H9 (cell line): ENCODE measurements at regions not wholly inside any gene's neighbourhood (a gene's known extent, or its start where the extent isn't known, plus 50 kb on each side); places are given as distances from the start of the nearest gene placed in this dataset.

Experiments
- DNase-seq: peaks from one replicate; pipeline ENCODE4 v3.0.0-alpha.2; 2017
- H2AFZ ChIP-seq: one replicate; pipeline ENCODE4 v1.6.1; 2013; ENCODE audit warnings: mild to moderate bottlenecking, low read length, control low read depth, moderate library complexity
- H2AK5ac ChIP-seq: 2 replicates; pipeline ENCODE4 v1.6.1; 2013; ENCODE audit warnings: low read length, control low read depth, mixed read lengths; ENCODE audit not compliant: insufficient read length
- H2BK120ac ChIP-seq: one replicate; pipeline ENCODE4 v1.6.1; 2013; ENCODE audit warnings: low read depth, mild to moderate bottlenecking, low read length, control low read depth, inconsistent platforms; ENCODE audit not compliant: poor library complexity, severe bottlenecking
- H2BK12ac ChIP-seq: 2 replicates; pipeline ENCODE4 v1.6.1; 2013; ENCODE audit warnings: low read length, control low read depth, mixed read lengths, low read depth; ENCODE audit not compliant: insufficient read length
- H2BK15ac ChIP-seq: 2 replicates; pipeline ENCODE4 v1.6.1; 2013; ENCODE audit warnings: low read depth, low read length, control low read depth
- H2BK20ac ChIP-seq: one replicate; pipeline ENCODE4 v1.6.1; 2013; ENCODE audit warnings: low read depth, mild to moderate bottlenecking, low read length, control low read depth, inconsistent platforms; ENCODE audit not compliant: poor library complexity, severe bottlenecking
- H2BK5ac ChIP-seq: 2 replicates; pipeline ENCODE4 v1.6.1; 2013; ENCODE audit warnings: low read length, control low read depth, mixed read lengths; ENCODE audit not compliant: insufficient read length
- H3K14ac ChIP-seq: 2 replicates; pipeline ENCODE4 v1.6.1; 2013; ENCODE audit warnings: low read length, control low read depth; ENCODE audit not compliant: insufficient read depth
- H3K18ac ChIP-seq: 2 replicates; pipeline ENCODE4 v1.6.1; 2013; ENCODE audit warnings: low read depth, mild to moderate bottlenecking, mixed read lengths, low read length, control low read depth; ENCODE audit not compliant: insufficient read length
- H3K23ac ChIP-seq: 2 replicates; pipeline ENCODE4 v1.6.1; 2013; ENCODE audit warnings: low read length, control low read depth, mixed read lengths, low read depth; ENCODE audit not compliant: insufficient read length
- H3K23me2 ChIP-seq: 2 replicates; pipeline ENCODE4 v1.6.1; 2013; ENCODE audit warnings: low read depth, mild to moderate bottlenecking, mixed read lengths, low read length, control low read depth; ENCODE audit not compliant: insufficient read length, poor library complexity, severe bottlenecking
- H3K27ac ChIP-seq: 2 replicates; pipeline ENCODE4 v1.5.1; 2013; ENCODE audit warnings: low read length, control low read depth, mixed read lengths, low read depth; ENCODE audit not compliant: insufficient read length
- H3K27me3 ChIP-seq: 2 replicates; pipeline ENCODE4 v1.6.1; 2013; ENCODE audit warnings: low read length, control low read depth, inconsistent platforms; ENCODE audit not compliant: insufficient read depth
- H3K4ac ChIP-seq: 2 replicates; pipeline ENCODE4 v1.6.1; 2013; ENCODE audit warnings: low read depth, mild to moderate bottlenecking, control low read depth, inconsistent platforms, low read length, moderate library complexity
- H3K4me1 ChIP-seq: 2 replicates; pipeline ENCODE4 v1.6.1; 2013; ENCODE audit warnings: low read length, control low read depth, inconsistent platforms; ENCODE audit not compliant: insufficient read depth
- H3K4me2 ChIP-seq: 2 replicates; pipeline ENCODE4 v1.6.1; 2013; ENCODE audit warnings: low read length, control low read depth, mixed read lengths; ENCODE audit not compliant: insufficient read length, insufficient read depth
- H3K56ac ChIP-seq: 2 replicates; pipeline ENCODE4 v1.6.1; 2013; ENCODE audit warnings: low read depth, mild to moderate bottlenecking, mixed read lengths, low read length, control low read depth; ENCODE audit not compliant: insufficient read length
- H3K79me1 ChIP-seq: 2 replicates; pipeline ENCODE4 v1.6.1; 2013; ENCODE audit warnings: low read depth, mild to moderate bottlenecking, moderate library complexity, low read length, control low read depth, inconsistent platforms; ENCODE audit not compliant: insufficient read depth, poor library complexity, severe bottlenecking
- H3K79me2 ChIP-seq: 2 replicates; pipeline ENCODE4 v1.6.1; 2013; ENCODE audit warnings: low read length, control low read depth, inconsistent platforms; ENCODE audit not compliant: insufficient read depth
- H3K9ac ChIP-seq: 2 replicates; pipeline ENCODE4 v1.6.1; 2013; ENCODE audit warnings: low read length, control low read depth, mixed read lengths; ENCODE audit not compliant: insufficient read length; ENCODE audit errors: extremely low read depth
- H3K9me3 ChIP-seq: one replicate; pipeline ENCODE4 v1.6.1; 2013; ENCODE audit warnings: low read depth, low read length, inconsistent platforms; ENCODE audit not compliant: control insufficient read depth
- H3T11ph ChIP-seq: one replicate; pipeline ENCODE4 v1.6.1; 2013; ENCODE audit warnings: mild to moderate bottlenecking, low read length, control low read depth, inconsistent platforms
- H4K20me1 ChIP-seq: one replicate; pipeline ENCODE4 v1.6.1; 2013; ENCODE audit not compliant: control insufficient read depth, insufficient read length, insufficient read depth
- H4K5ac ChIP-seq: 2 replicates; pipeline ENCODE4 v1.6.1; 2013; ENCODE audit warnings: low read depth, mild to moderate bottlenecking, mixed read lengths, low read length, control low read depth; ENCODE audit not compliant: insufficient read length
- H4K8ac ChIP-seq: replicated peaks from 2 replicates; pipeline ENCODE4 v1.6.1; 2013; ENCODE audit warnings: low read length, control low read depth, mixed read lengths, low read depth; ENCODE audit not compliant: insufficient read length
- H4K91ac ChIP-seq: 2 replicates; pipeline ENCODE4 v1.6.1; 2013; ENCODE audit warnings: low read depth, mild to moderate bottlenecking, moderate library complexity, mixed read lengths, low read length, control low read depth; ENCODE audit not compliant: insufficient read length
- H3K27ac Mint-ChIP-seq, 3 experiments: 2 replicates in 2 of 3; 3 replicates in 1 of 3; pipeline ENCODE4 v1.8.0; 2020 to 2021; ENCODE audit warnings: mixed read lengths in 3 of 3, mild to moderate bottlenecking in 1 of 3, moderate library complexity in 1 of 3
- H3K27me3 Mint-ChIP-seq: 2 replicates; pipeline ENCODE4 v1.8.0; 2021; ENCODE audit warnings: low read depth, mild to moderate bottlenecking, moderate library complexity, mixed read lengths
- H3K36me3 Mint-ChIP-seq, 3 experiments: 2 replicates in 2 of 3; 3 replicates in 1 of 3; pipeline ENCODE4 v1.8.0; 2020 to 2021; ENCODE audit warnings: low read depth in 3 of 3, mixed read lengths in 3 of 3; ENCODE audit not compliant: insufficient read depth in 1 of 3
- H3K4me1 Mint-ChIP-seq, 2 experiments: 2 replicates each; pipeline ENCODE4 v1.8.0; 2020; ENCODE audit warnings: mixed read lengths in 2 of 2
- H3K4me3 Mint-ChIP-seq, 2 experiments: 2 replicates in 1 of 2; 3 replicates in 1 of 2; pipeline ENCODE4 v1.8.0; 2020 to 2021; ENCODE audit warnings: mild to moderate bottlenecking in 2 of 2, mixed read lengths in 2 of 2, moderate library complexity in 1 of 2
- H3K9me3 Mint-ChIP-seq, 2 experiments: 2 replicates in 1 of 2; 3 replicates in 1 of 2; pipeline ENCODE4 v1.8.0; 2020; ENCODE audit warnings: mild to moderate bottlenecking in 2 of 2, mixed read lengths in 2 of 2, moderate library complexity in 1 of 2
- WGBS: extraction: QIAGEN DNeasy Blood & Tissue Kit; methylation state at CpG from one replicate; pipeline ENCODE4 v1.1.7; 2013; ENCODE audit warnings: missing lambda C conversion rate, low lambda C conversion rate, mixed read lengths; ENCODE audit not compliant: insufficient read length; ENCODE audit errors: extremely low coverage; 5-methylcytosine and 5-hydroxymethylcytosine counted together
- TF ChIP-seq, protein P1 (sequence below): fragments of 200-600 bp; sonication (generic); conservative IDR thresholded peaks from 3 replicates; pipeline ENCODE4 v1.8.0; 2021; ENCODE audit warnings: antibody characterized with exemption, mild to moderate bottlenecking

DNA sequence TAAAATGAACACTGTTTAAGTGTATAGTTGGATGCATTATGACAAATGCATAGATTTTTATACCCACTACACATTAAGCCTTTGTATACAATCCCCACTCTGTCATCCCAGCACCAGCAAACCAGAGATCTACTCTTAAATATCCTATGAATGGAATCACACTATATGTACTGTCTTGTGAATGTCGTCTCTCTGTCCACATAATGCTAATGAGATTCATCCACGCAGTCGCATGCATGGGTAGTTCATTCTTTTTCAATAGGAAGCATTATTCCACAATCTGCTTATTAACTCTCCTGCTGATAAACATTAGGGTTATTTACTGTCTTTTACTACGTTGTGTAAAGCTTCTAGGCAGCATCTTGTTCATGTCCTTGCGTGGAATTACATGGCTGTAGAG lies 892.3 kb downstream of the LTN1 start:
- WGBS, result no CpG with 5 or more reads among the region's 5 CpGs
- Histone ChIP-seq H3K27me3 (no peaks in the 10 kb centered on the region), H3K23me2 (no peaks in the 10 kb centered on the region), H3K27ac (no peak overlapping the region), H4K91ac (no peak overlapping the region), H2BK15ac (no peak overlapping the region), H3K9ac (no peak overlapping the region), H3K18ac (no peak overlapping the region), H4K20me1 (no peaks in the 10 kb centered on the region), H2BK12ac (no peak overlapping the region), H4K8ac (no peak overlapping the region), H3T11ph (no peak overlapping the region), H2BK20ac (no peak overlapping the region), H3K79me2 (no peaks in the 10 kb centered on the region), H3K56ac (no peak overlapping the region), H2BK120ac (no peak overlapping the region), H3K4me2 (no peak overlapping the region), H4K5ac (no peak overlapping the region), H3K14ac (no peak overlapping the region), H3K79me1 (no peaks in the 10 kb centered on the region), H3K23ac (no peak overlapping the region), H2BK5ac (no peak overlapping the region), H2AK5ac (no peak overlapping the region), H2AFZ (no peak overlapping the region), H3K9me3 (no peaks in the 10 kb centered on the region), H3K4ac (no peak overlapping the region), H3K4me1 (no peaks in the 10 kb centered on the region)
- Mint-ChIP-seq H3K27me3 (no peaks in the 10 kb centered on the region), H3K4me3 (no peak overlapping the region), H3K9me3 (no peaks in the 10 kb centered on the region), H3K27ac (no peak overlapping the region), H3K4me1 (no peaks in the 10 kb centered on the region), H3K36me3 (no peaks in the 10 kb centered on the region)
- DNase-seq, result no peak
- TF ChIP-seq, protein P1, sequence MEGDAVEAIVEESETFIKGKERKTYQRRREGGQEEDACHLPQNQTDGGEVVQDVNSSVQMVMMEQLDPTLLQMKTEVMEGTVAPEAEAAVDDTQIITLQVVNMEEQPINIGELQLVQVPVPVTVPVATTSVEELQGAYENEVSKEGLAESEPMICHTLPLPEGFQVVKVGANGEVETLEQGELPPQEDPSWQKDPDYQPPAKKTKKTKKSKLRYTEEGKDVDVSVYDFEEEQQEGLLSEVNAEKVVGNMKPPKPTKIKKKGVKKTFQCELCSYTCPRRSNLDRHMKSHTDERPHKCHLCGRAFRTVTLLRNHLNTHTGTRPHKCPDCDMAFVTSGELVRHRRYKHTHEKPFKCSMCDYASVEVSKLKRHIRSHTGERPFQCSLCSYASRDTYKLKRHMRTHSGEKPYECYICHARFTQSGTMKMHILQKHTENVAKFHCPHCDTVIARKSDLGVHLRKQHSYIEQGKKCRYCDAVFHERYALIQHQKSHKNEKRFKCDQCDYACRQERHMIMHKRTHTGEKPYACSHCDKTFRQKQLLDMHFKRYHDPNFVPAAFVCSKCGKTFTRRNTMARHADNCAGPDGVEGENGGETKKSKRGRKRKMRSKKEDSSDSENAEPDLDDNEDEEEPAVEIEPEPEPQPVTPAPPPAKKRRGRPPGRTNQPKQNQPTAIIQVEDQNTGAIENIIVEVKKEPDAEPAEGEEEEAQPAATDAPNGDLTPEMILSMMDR, result no peak
